Activated naive CD4-positive, alpha-beta T cell treated with anti-CD3 and anti-CD28 coated beads, Interleukin-2, amount 50 U/mL, for 16 hours (primary cell): ENCODE measurements at regions not wholly inside any gene's neighbourhood (a gene's known extent, or its start where the extent isn't known, plus 50 kb on each side); places are given as distances from the start of the nearest gene placed in this dataset.

Experiments
- DNase-seq: peaks from one replicate; pipeline ENCODE4 v3.0.0-alpha.2; 2020

- DNase-seq = no peak
These were observed 738.2 kb upstream of the GCFC2 start for GRCh38 chr2:76448956-76449355.

- DNase-seq = no peak
These were observed 736.6 kb upstream of the GCFC2 start for GRCh38 chr2:76447294-76447693.

GRCh38 chr2:76446872-76447271 is 736.2 kb upstream of the GCFC2 start:
- DNase-seq = no peak

GRCh38 chr2:76445880-76446279 is 735.2 kb upstream of the GCFC2 start:
- DNase-seq = no peak

GRCh38 chr2:76444732-76445131 is 734.0 kb upstream of the GCFC2 start:
- no peak for DNase-seq

- DNase-seq = no peak
These were observed 726.8 kb upstream of the GCFC2 start for GRCh38 chr2:76437564-76437963.

GRCh38 chr2:76429374-76429773 is 718.7 kb upstream of the GCFC2 start:
- no peak for DNase-seq

GRCh38 chr2:76427452-76427851 is 716.7 kb upstream of the GCFC2 start:
- no peak for DNase-seq

- DNase-seq = no peak
These were observed 705.1 kb upstream of the GCFC2 start for GRCh38 chr2:76415821-76416220.

GRCh38 chr2:76413436-76413835 is 702.7 kb upstream of the GCFC2 start:
- no peak for DNase-seq

GRCh38 chr2:76406134-76406855 is 695.6 kb upstream of the GCFC2 start:
- DNase-seq = no peak

GRCh38 chr2:76393356-76393755 is 682.6 kb upstream of the GCFC2 start:
- no peak for DNase-seq

GRCh38 chr2:76391678-76392077 is 681.0 kb upstream of the GCFC2 start:
- no peak for DNase-seq

- DNase-seq = no peak
These were observed 676.6 kb upstream of the GCFC2 start for GRCh38 chr2:76387294-76387693.

GRCh38 chr2:76385943-76386342 is 675.2 kb upstream of the GCFC2 start:
- DNase-seq = no peak

- DNase-seq = no peak
These were observed 670.9 kb upstream of the GCFC2 start for GRCh38 chr2:76381624-76382023.

- DNase-seq = no peak
These were observed 667.4 kb upstream of the GCFC2 start for GRCh38 chr2:76378140-76378539.

GRCh38 chr2:76341439-76341838 is 630.7 kb upstream of the GCFC2 start:
- no peak for DNase-seq

- no peak for DNase-seq
These were observed 622.2 kb upstream of the GCFC2 start for GRCh38 chr2:76332871-76333270.

- DNase-seq = no peak
These were observed 620.1 kb upstream of the GCFC2 start for GRCh38 chr2:76330865-76331264.

- DNase-seq = no peak
These were observed 615.9 kb upstream of the GCFC2 start for GRCh38 chr2:76326636-76327035.

GRCh38 chr2:76323381-76323780 is 612.7 kb upstream of the GCFC2 start:
- no peak for DNase-seq

- DNase-seq = no peak
These were observed 610.0 kb upstream of the GCFC2 start for GRCh38 chr2:76320716-76321115.

GRCh38 chr2:76318848-76319360 is 608.2 kb upstream of the GCFC2 start:
- DNase-seq = no peak

GRCh38 chr2:76316691-76317090 is 606.0 kb upstream of the GCFC2 start:
- no peak for DNase-seq
